ENCODE measurements at regions not wholly inside any gene's neighbourhood (a gene's known extent, or its start where the extent isn't known, plus 50 kb on each side); places are given as distances from the start of the nearest gene placed in this dataset.
A peak's percentile ranks its signal among the peaks of the same experiment; 100 is the strongest.

GRCh38 chr1:87829360-87829759, 500.7 kb downstream of the LMO4 start:
- H3K4me3 Mint-ChIP-seq, result no peak overlapping the region
- DNase-seq (no peak), ATAC-seq (ENCODE audit: low read depth) (no peak)
- peaks cover 1% of the 10 kb centered on the region for H3K9me3 Mint-ChIP-seq
- peaks cover 9% of the 10 kb centered on the region for H3K27me3 Mint-ChIP-seq
- no peak overlapping the region for H3K27ac Mint-ChIP-seq
- H3K36me3 Mint-ChIP-seq, result no peaks in the 10 kb centered on the region
- H3K4me1 Mint-ChIP-seq, result peaks cover 3% of the 10 kb centered on the region
- POLR2A ChIA-PET, result no interaction called here

GRCh38 chr1:87830432-87830978, 501.8 kb downstream of the LMO4 start:
- ATAC-seq (ENCODE audit: low read depth) (no peak), DNase-seq (no peak)
- H3K27me3 Mint-ChIP-seq, result peaks cover 5% of the 10 kb centered on the region
- peaks cover 1% of the 10 kb centered on the region for H3K9me3 Mint-ChIP-seq
- H3K27ac Mint-ChIP-seq, result no peak overlapping the region
- POLR2A ChIA-PET, result no interaction called here
- H3K36me3 Mint-ChIP-seq, result no peaks in the 10 kb centered on the region
- H3K4me3 Mint-ChIP-seq, result no peak overlapping the region
- H3K4me1 Mint-ChIP-seq, result peaks cover 3% of the 10 kb centered on the region

- Mint-ChIP-seq H3K36me3 (no peaks in the 10 kb centered on the region), H3K4me3 (no peak overlapping the region), H3K9me3 (no peaks in the 10 kb centered on the region), H3K27ac (no peak overlapping the region), H3K4me1 (peaks cover 3% of the 10 kb centered on the region), H3K27me3 (peaks cover 5% of the 10 kb centered on the region)
- POLR2A ChIA-PET, result no interaction called here
- ATAC-seq (ENCODE audit: low read depth), result no peak
- DNase-seq, result no peak
These were observed 504.5 kb downstream of the LMO4 start for GRCh38 chr1:87833166-87833565.

- DNase-seq (no peak), ATAC-seq (ENCODE audit: low read depth) (no peak)
- no peak overlapping the region for H3K27ac Mint-ChIP-seq
- no peak overlapping the region for H3K4me3 Mint-ChIP-seq
- no peaks in the 10 kb centered on the region for H3K36me3 Mint-ChIP-seq
- peaks cover 3% of the 10 kb centered on the region for H3K4me1 Mint-ChIP-seq
- peaks cover 5% of the 10 kb centered on the region for H3K27me3 Mint-ChIP-seq
- no peaks in the 10 kb centered on the region for H3K9me3 Mint-ChIP-seq
- POLR2A ChIA-PET, result no interaction called here
These were observed 505.5 kb downstream of the LMO4 start for GRCh38 chr1:87834151-87834550.

- ATAC-seq (ENCODE audit: low read depth) (no peak), DNase-seq (no peak)
- peaks cover 3% of the 10 kb centered on the region for H3K4me1 Mint-ChIP-seq
- no peaks in the 10 kb centered on the region for H3K9me3 Mint-ChIP-seq
- H3K36me3 Mint-ChIP-seq, result no peaks in the 10 kb centered on the region
- no peak overlapping the region for H3K4me3 Mint-ChIP-seq
- peaks cover 4% of the 10 kb centered on the region for H3K27me3 Mint-ChIP-seq
- no peak overlapping the region for H3K27ac Mint-ChIP-seq
- POLR2A ChIA-PET, result no interaction called here
These were observed 506.3 kb downstream of the LMO4 start for GRCh38 chr1:87834941-87835340.

GRCh38 chr1:87840767-87841166, 512.1 kb downstream of the LMO4 start:
- DNase-seq (no peak), ATAC-seq (ENCODE audit: low read depth) (no peak)
- H3K4me3 Mint-ChIP-seq, result no peak overlapping the region
- H3K4me1 Mint-ChIP-seq, result peaks cover 2% of the 10 kb centered on the region
- POLR2A ChIA-PET, result no interaction called here
- peaks cover 9% of the 10 kb centered on the region for H3K27me3 Mint-ChIP-seq
- H3K27ac Mint-ChIP-seq, result no peak overlapping the region
- H3K9me3 Mint-ChIP-seq, result no peaks in the 10 kb centered on the region
- H3K36me3 Mint-ChIP-seq, result no peaks in the 10 kb centered on the region

- Mint-ChIP-seq H3K4me3 (no peak overlapping the region), H3K9me3 (no peaks in the 10 kb centered on the region), H3K27me3 (peaks cover 10% of the 10 kb centered on the region), H3K36me3 (no peaks in the 10 kb centered on the region), H3K27ac (no peak overlapping the region), H3K4me1 (peaks cover 2% of the 10 kb centered on the region)
- ATAC-seq (ENCODE audit: low read depth) (no peak), DNase-seq (no peak)
- POLR2A ChIA-PET, result no interaction called here
These were observed 512.7 kb downstream of the LMO4 start for GRCh38 chr1:87841332-87841731.

GRCh38 chr1:87842156-87842555, 513.5 kb downstream of the LMO4 start:
- H3K4me3 Mint-ChIP-seq, result no peak overlapping the region
- POLR2A ChIA-PET, result no interaction called here
- H3K27me3 Mint-ChIP-seq, result peaks cover 10% of the 10 kb centered on the region
- H3K27ac Mint-ChIP-seq, result no peak overlapping the region
- no peaks in the 10 kb centered on the region for H3K36me3 Mint-ChIP-seq
- ATAC-seq (ENCODE audit: low read depth) (no peak), DNase-seq (no peak)
- peaks cover 2% of the 10 kb centered on the region for H3K4me1 Mint-ChIP-seq
- H3K9me3 Mint-ChIP-seq, result no peaks in the 10 kb centered on the region

GRCh38 chr1:87844251-87844650, 515.6 kb downstream of the LMO4 start:
- Mint-ChIP-seq H3K27me3 (peaks cover 10% of the 10 kb centered on the region), H3K36me3 (no peaks in the 10 kb centered on the region), H3K27ac (no peak overlapping the region), H3K4me1 (peaks cover 2% of the 10 kb centered on the region), H3K9me3 (no peaks in the 10 kb centered on the region), H3K4me3 (no peak overlapping the region)
- POLR2A ChIA-PET, result no interaction called here
- ATAC-seq (ENCODE audit: low read depth) (no peak), DNase-seq (no peak)

- H3K4me3 Mint-ChIP-seq, result no peak overlapping the region
- ATAC-seq (ENCODE audit: low read depth) (no peak), DNase-seq (no peak)
- no peaks in the 10 kb centered on the region for H3K36me3 Mint-ChIP-seq
- H3K27me3 Mint-ChIP-seq, result peaks cover 12% of the 10 kb centered on the region
- no peak overlapping the region for H3K27ac Mint-ChIP-seq
- no peaks in the 10 kb centered on the region for H3K9me3 Mint-ChIP-seq
- POLR2A ChIA-PET, result no interaction called here
- no peaks in the 10 kb centered on the region for H3K4me1 Mint-ChIP-seq
These were observed 522.8 kb downstream of the LMO4 start for GRCh38 chr1:87851490-87851889.

- POLR2A ChIA-PET, result no interaction called here
- Mint-ChIP-seq H3K27me3 (peaks cover 12% of the 10 kb centered on the region), H3K4me1 (no peaks in the 10 kb centered on the region), H3K9me3 (no peaks in the 10 kb centered on the region), H3K27ac (no peak overlapping the region), H3K36me3 (no peaks in the 10 kb centered on the region), H3K4me3 (no peak overlapping the region)
- ATAC-seq (ENCODE audit: low read depth) (no peak), DNase-seq (no peak)
These were observed 523.9 kb downstream of the LMO4 start for GRCh38 chr1:87852410-87853161.

- DNase-seq (no peak), ATAC-seq (ENCODE audit: low read depth) (no peak)
- Mint-ChIP-seq H3K27me3 (peaks cover 12% of the 10 kb centered on the region), H3K4me1 (no peaks in the 10 kb centered on the region), H3K4me3 (no peak overlapping the region), H3K27ac (no peak overlapping the region), H3K9me3 (no peaks in the 10 kb centered on the region), H3K36me3 (no peaks in the 10 kb centered on the region)
- POLR2A ChIA-PET, result no interaction called here
These were observed 525.1 kb downstream of the LMO4 start for GRCh38 chr1:87853576-87854351.

- no peak for DNase-seq
- POLR2A ChIA-PET, result no interaction called here
- Mint-ChIP-seq H3K4me3 (no peak overlapping the region), H3K27ac (no peak overlapping the region), H3K36me3 (no peaks in the 10 kb centered on the region), H3K4me1 (peaks cover 7% of the 10 kb centered on the region), H3K9me3 (peaks cover 6% of the 10 kb centered on the region), H3K27me3 (peaks cover 6% of the 10 kb centered on the region)
- ATAC-seq (ENCODE audit: low read depth), result no peak
These were observed 534.6 kb downstream of the LMO4 start for GRCh38 chr1:87863317-87863716.

- H3K4me3 Mint-ChIP-seq, result peak overlapping the region; percentile 39
- H3K4me1 Mint-ChIP-seq, result peaks cover 7% of the 10 kb centered on the region
- POLR2A ChIA-PET, result no interaction called here
- H3K27ac Mint-ChIP-seq, result peak overlapping the region; percentile 83
- H3K36me3 Mint-ChIP-seq, result no peaks in the 10 kb centered on the region
- peaks cover 6% of the 10 kb centered on the region for H3K27me3 Mint-ChIP-seq
- no peak for DNase-seq
- peaks cover 6% of the 10 kb centered on the region for H3K9me3 Mint-ChIP-seq
- peak; percentile 68 for ATAC-seq (ENCODE audit: low read depth)
These were observed 536.0 kb downstream of the LMO4 start for GRCh38 chr1:87864676-87865075.
